ENCODE measurements at regions not wholly inside any gene's neighbourhood (a gene's known extent, or its start where the extent isn't known, plus 50 kb on each side); places are given as distances from the start of the nearest gene placed in this dataset.

GRCh38 chr12:130051900-130052299, 110.4 kb upstream of the FZD10 start:
- TF ChIP-seq JUND (IDR thresholded peaks at IDR 0.05) (no peak), GABPA (IDR thresholded peaks at IDR 0.05 in 1 of 2, conservative IDR thresholded peaks at IDR 0.05 in 1 of 2) (no peak), EGR1 (IDR thresholded peaks at IDR 0.05; ENCODE audit: low read depth in 2 of 2) (no peak), CTCF (IDR thresholded peaks at IDR 0.05; ENCODE audit: low read depth, low read length, missing input control) (no peak), RXRA (IDR thresholded peaks at IDR 0.05) (no peak), RAD21 (IDR thresholded peaks at IDR 0.05) (no peak), ZBTB33 (IDR thresholded peaks at IDR 0.05) (no peak), REST (IDR thresholded peaks at IDR 0.05) (no peak), YY1 (IDR thresholded peaks at IDR 0.05) (no peak)

All from liver (tissue), 3 donors.